ENCODE measurements at regions not wholly inside any gene's neighbourhood (a gene's known extent, or its start where the extent isn't known, plus 50 kb on each side); places are given as distances from the start of the nearest gene placed in this dataset.
"Not testable (repeated sequence)": the region's sequence is repeated elsewhere in the genome, so short reads cannot be mapped to it uniquely, and the experiment has no call there.

DNA sequence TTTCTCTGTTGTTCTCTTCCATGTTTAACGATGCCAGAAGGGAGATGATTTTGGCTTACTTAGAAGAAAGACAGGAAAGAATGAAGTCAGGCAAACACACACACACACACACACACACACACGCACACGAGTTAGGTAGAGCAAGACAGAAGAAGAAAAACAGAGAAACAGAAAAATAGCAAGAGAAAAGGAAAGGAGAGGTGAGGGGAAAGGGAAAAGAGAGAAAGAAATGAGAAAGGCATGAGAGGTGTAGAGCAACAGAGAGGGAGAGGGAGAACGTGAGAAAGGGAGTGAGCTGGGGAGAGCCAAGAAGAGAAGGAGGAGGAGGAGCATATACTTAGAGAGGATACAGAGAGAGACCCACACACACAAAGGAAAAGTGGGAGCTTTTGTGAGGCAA, 385.3 kb downstream of the DOK5 start:
- DNase-seq (ENCODE audit: low spot score) = no peak

DNA sequence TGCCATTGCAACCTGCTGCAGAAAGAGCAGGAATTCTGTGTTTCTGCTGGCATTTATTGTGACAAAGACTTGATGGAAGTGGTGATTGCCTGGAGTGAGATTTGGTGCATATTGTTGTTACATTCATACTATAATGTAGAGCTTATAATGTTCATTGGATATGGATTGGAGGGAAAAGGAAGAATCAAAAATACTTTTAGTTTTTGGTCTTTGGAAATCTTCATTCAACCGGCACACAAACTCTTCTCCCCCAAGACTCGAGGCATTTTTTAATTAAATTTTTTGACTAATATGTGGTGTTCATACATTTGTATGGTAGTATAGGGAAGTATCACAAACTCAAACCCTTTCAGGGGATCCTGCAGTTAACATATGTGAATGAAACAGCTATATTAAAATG, 380.8 kb downstream of the DOK5 start:
- DNase-seq (ENCODE audit: low spot score) = no peak

DNA sequence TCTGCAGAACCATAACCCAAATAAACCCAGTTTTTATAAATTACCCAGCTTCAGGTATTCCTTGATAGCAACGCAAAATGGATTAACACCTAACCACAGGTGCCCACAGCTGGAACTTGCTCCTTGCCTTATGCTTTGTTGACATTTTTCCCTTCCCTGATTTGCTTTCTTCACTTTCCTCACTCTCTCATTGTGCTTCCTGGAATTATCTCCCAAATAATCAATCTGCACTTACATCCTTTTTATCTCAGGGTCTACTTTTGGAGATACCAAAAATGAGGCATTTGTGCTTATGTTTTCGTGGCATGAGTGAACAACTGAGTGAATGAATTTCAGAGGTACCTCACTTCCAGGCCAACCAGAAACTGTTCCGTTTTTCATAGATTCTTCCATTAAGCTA, 374.3 kb downstream of the DOK5 start:
- DNase-seq (ENCODE audit: low spot score) = no peak

DNA sequence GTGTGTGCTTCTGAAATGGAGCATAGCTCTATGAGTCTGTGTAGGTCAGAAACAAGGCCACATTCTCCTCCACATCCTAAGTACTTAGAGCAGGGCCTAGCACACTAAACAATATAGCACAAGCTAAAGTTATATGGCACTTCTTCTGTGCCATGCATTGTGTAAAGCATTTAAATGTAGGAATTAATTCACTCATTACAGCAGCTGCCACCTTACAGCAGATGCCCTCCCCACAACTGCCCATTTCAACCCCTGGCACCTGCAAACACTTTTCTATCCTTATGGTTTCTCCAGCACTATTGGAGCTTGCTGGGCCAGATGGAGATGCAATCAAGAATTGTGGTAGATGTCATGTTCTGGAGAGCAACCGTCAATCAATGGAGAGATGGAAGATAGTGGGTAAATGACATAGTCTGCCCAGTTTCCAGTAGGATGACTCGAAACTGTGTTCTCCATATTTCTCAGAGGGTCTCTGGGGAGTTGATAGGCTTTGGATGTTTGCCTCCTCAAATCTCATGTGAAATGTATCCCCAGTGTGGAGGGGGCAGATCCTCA, 373.7 kb downstream of the DOK5 start:
- no peak for DNase-seq (ENCODE audit: low spot score)

DNA sequence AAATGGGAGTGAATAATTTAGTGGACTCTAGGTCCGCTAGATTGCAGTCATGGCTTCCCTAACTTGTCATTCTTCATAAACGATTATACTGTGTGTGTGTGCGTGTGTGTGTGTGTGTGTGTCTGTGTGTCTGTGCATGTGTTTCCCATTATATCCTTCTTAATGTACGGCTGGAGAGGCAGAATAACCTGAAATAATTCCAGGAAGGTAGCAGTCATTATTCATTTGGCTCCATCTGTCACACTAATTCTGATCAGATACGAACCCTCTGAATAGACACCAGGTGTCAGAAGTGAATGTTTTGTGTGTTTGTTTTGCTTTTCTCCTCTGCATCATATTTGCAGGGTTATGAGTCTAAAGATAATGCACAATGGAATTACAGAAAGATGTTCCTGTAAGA, 372.9 kb downstream of the DOK5 start:
- no peak for DNase-seq (ENCODE audit: low spot score)

DNA sequence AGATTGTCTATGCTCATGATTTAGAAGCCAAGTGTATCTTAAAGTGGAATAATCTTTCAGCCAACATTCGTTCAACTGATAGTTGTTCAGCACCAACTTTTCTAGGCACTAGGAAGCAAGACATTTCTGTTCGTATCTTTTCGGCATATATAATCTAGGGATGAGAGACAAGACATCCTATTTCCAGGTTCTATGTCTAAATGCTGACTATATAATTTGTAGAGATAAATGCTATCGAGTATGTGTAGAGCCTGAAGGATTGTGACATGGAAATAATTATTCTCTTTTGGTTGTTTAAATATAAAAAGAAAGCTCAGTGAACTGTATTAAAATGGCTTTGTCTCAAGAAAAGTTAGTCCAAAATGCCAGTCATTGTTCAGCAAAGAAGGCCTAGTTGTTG, 371.6 kb downstream of the DOK5 start:
- DNase-seq (ENCODE audit: low spot score) = no peak

DNA sequence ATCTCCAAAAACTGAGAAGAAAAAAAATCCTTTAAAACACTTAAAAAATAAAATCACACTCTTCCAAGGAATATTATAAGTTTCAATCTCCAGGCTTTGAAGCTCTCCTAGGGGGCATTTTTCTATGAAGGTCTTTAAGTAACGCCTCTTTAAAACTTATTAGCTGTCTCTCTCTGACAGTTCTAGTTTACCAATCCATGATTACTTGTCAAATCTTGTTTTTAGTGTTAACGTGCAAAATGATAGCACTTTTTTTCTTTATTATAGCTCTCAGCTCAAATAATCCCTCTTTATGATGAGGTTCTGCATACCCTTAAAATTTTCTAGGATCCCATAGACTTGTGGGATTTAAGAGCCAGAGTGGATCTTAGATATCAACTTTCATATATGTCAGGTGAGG, 369.0 kb downstream of the DOK5 start:
- DNase-seq (ENCODE audit: low spot score) = no peak

DNA sequence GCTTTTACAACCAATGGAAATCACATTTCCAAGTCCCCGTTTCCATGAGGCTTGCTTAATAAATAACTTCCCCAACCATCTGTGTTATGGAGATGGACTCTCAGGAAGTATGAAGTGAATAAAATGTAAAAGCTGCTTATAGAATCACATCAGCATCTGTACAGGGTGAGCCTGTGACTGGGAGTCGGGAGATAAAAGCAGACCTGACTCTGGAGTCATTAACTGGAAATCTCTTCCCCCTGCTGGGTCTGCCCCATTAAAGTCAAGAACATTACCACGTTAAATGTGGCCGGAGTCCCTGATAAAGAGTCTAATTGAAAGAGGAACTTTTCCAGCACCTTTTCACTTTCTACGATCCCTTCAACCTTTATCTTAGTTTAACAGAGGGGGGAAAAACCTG, 368.5 kb downstream of the DOK5 start:
- no peak for DNase-seq (ENCODE audit: low spot score)

DNA sequence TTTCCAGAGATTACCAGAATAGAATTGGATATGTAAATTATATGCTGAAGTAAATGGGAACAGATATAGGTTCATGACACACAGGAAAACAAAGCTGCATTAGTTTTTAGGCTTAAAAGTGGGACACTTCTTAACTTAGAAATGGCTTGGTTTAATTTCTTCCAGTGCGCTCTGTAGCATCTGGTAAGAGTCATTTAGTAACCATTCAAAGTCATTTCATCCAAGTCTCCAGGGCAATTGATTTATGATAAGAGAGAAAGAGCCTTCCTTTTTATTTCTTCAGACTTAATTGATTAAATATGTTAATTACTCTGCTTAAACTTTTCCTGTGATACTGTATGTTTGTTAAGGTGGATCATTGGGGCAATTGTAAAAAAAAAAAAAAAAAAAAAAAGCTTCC, 368.0 kb downstream of the DOK5 start:
- no peak for DNase-seq (ENCODE audit: low spot score)

DNA sequence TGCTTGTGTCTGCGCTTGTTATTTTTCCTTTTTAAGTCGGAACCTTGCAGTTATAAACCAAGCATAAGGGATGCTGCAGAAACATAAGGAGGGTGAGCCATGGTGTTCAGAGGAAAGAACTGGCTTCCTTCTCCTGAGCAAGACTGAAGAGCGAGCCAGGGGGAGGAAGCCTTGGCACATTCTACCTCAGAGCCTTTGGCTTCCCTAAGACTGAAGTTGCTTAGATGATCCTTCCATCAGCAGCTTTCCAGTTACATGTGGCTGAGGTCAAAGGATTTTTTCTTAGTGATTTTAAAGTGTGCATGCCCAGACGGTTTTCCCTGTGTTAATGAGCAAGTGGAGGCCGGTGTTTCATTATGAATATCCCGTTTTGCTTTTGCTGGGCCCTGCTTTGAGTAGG, 363.8 kb downstream of the DOK5 start:
- no peak for DNase-seq (ENCODE audit: low spot score)

DNA sequence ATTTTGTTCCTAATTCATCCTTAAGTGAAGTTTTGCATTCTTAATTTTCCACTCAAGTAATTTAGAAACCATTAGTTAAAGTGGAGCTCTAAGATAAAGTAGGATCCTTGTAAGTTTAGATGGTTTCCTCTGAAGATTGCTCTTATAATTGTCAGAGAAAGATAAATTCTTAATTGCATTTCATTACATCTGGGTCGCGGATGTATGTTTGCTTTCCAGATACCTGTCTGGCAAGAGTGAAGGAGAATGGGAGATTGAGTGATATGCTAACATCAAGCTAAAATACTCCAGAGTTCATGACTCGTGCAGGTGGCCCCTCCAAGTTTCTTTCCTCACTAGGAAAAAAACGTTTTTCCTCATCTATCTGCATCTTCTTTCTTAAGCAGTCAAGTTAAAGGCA, 361.8 kb downstream of the DOK5 start:
- DNase-seq (ENCODE audit: low spot score) = no peak

DNA sequence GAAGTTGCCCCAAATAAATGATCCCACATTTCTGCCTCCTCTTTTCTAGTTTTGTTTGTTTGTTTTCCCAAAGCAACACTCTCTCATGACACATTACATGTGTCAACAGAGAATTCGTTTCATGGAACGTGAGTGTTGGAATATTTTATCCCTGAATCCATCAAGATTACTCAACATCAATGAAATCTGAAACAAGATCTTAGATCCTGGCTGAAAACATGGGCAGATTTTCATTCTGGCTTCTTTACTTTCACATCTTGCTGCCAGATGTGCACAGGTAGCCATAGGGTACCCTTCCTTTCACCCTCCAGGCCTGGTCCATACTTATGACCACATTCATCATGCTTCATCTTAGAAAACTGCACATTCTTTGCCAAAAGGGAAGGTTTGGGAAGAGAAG, 347.0 kb downstream of the DOK5 start:
- no peak for DNase-seq (ENCODE audit: low spot score)

DNA sequence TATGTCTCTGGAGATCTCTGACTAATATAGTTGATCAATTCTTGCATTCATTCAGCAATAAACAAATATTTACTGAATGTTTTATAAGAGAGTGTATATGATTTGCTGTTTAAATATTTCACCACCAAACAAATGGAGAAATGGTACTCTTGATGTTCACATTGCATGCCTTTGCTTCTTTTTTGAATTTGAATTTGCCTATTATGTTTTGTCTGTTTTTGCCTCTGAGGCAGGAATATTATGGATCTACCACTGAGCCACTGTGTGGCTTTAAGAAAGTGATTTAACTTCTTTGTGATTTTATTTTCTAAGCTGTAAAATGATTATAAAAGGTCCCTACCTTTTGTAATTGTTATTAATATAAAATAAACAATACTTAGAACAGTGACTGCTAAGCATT, 345.0 kb downstream of the DOK5 start:
- no peak for DNase-seq (ENCODE audit: low spot score)

DNA sequence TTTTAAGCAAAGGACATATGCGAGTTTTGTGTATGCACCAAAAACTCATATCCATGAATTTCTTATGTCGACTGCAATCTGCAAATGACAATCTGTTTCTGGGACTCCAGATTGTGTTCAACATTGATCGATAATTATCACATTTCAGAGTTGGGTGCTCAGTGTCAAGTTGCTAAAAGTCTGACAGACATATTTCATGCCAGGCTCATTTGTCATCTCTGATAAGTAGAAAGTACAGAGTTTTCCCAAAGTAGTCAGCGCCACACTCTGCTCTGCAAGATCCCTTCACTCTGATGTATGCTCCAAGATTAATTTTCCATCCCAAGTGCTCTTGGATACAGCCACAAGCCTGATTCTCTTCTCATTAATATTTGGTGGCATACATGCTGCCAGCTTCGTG, 331.1 kb downstream of the DOK5 start:
- DNase-seq (ENCODE audit: low spot score) = no peak

DNA sequence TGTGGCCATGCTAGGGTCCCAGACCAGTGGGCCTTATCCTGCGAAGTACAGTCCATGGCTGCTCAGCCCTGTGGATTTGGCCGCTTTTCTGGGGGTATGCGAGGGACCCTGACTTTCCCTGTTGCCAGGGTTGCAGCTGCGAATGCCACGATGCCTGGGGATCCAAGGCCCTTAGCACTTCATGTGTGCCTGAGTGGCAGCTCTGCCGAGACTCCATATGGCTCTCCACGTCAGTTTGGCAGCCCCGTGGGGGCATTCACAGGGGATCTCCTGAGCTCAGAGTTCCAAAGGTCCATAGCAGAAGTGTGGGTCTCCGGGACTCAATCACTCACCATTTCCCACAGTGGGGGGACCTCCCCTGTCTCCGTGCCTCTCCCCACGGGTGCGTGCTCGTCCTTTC, 319.5 kb downstream of the DOK5 start:
- DNase-seq (ENCODE audit: low spot score) = no peak

DNA sequence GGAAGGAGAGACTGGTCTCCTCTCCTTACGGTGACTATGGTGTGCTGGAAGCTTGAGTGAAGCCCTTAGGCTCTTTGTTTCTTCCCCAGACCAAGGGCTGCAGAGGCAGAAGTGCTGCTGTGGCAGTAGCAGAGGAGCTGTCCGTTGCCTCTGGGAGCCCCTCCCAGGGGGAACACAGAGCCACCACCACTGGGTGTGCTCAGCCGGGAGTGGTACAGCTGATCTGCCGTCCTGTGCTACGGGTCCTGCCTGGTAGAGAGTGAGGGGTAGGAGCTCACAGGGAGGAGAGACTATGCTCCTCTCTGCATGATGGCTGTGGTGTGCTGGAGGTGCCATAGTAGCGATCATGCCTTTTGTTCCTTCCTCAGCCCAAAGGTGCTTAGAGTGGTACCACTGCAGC, 318.7 kb downstream of the DOK5 start:
- no peak for DNase-seq (ENCODE audit: low spot score)

DNA sequence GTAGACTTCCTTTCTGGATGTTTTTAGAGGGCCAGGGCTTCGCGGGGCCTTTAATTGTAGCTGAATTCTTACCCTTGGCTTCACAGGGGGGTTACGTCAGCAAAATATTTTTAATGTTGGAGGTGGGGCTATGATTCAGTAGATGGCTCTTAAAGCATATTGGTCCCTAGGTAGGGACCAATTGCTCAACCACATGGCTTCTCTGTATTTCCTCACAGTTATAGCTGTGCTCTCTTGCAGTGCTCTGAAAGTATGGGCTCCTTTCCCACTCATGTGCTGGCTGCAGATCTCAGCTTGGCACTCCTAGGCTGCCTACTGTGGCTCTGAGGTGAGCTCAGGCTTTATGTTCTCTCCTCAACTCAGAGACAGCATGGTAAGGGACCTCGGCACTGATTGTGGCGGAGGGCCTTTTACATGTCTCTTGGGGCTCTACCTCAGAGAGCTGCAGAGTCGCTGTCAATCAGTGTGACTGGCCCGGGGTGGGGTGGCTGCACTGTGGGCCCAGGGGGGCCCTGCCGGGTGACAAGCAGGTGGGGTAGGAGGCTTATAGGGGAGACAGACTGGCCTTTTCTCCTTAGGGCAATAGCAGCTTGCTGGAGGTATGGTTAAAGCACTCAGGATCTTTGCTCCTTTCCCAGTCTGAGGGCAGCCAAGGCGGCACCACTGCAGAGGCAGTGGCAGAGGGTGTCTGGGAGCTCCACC, 318.0 kb downstream of the DOK5 start:
- DNase-seq (ENCODE audit: low spot score) = no peak

DNA sequence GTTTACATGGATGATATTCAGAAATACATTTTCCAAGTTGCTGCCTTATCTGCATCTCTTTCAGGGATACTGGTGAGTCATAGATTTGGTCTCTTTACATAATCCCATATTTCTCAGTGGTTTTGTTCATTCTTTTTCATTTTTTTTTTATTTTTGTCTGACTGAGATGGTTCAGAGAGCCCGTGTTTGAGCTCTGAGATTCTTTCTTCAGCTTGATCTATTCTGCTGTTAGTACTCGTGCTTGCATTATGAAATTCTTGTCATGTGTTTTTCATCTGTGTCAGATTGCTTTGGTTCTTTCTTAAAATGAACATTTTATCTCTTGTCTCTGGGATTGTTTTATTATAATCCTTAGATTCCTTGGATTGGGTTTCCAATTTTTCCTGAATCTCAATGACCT, 317.3 kb downstream of the DOK5 start:
- DNase-seq (ENCODE audit: low spot score) = no peak

DNA sequence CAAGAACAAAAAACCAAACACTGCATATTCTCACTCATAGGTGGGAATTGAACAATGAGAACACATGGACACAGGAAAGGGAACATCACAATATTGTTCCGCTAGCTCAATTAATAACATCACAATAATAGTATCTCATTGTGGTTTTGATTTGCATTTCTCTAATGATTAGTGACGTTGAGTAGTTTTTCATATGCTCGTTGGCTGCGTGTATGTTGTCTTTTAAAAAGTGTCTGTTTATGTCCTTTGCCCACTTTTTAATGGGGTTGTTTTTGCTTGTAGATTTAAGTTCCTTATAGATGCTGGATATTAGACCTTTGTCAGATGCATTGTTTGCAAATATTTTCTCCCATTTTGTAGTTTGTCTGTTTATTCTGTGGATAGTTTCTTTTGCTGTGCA, 312.9 kb downstream of the DOK5 start:
- DNase-seq (ENCODE audit: low spot score) = not testable (repeated sequence)

DNA sequence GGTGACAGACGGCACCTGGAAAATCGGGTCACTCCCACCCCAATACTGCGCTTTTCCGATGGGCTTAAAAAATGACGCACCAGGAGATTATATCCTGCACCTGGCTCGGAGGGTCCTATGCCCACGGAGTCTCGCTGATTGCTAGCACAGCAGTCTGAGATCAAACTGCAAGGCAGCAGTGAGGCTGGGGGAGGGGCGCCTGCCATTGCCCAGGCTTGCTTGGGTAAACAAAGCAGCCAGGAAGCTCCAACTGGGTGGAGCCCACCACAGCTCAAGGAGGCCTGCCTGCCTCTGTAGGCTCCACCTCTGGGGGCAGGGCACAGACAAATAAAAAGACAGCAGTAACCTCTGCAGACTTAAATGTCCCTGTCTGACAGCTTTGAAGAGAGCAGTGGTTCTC, 307.4 kb downstream of the DOK5 start:
- DNase-seq (ENCODE audit: low spot score) = not testable (repeated sequence)

DNA sequence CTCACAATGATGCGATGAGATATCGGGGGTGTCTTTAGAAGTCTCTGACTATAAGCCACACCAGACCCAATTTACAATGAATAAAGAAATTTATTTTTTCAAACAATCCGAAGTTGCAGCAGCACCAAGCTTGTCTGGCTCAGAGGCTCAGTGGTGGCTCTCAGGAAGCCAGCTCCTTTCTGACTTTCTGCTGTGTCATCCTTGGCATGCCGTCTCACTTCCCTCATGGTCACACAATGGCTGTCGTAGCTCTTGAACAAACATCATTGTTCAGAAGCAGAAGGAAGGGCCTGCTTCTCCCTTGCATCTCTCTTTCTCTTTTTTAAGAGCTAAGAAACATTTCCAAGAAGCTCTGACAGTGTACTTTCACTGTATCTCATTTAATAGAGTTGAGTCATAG, 299.0 kb downstream of the DOK5 start:
- DNase-seq (ENCODE audit: low spot score) = no peak

DNA sequence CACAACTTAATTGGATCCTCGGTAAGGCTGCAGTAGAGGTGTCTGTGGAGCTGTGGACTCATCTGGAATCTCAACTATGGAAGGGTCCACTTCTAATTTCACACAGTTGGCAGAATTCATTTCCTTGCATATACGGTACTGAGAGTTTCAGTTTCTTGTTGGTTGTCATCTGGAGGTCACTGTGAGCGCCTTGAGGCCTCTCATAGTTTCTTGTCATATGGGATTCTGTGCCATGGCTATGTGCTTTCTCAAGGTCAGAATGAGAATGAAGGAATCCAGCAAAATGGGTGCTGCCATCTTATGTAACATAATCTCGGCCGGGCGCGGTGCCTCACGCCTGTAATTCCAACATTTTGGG, 298.2 kb downstream of the DOK5 start:
- no peak for DNase-seq (ENCODE audit: low spot score)

DNA sequence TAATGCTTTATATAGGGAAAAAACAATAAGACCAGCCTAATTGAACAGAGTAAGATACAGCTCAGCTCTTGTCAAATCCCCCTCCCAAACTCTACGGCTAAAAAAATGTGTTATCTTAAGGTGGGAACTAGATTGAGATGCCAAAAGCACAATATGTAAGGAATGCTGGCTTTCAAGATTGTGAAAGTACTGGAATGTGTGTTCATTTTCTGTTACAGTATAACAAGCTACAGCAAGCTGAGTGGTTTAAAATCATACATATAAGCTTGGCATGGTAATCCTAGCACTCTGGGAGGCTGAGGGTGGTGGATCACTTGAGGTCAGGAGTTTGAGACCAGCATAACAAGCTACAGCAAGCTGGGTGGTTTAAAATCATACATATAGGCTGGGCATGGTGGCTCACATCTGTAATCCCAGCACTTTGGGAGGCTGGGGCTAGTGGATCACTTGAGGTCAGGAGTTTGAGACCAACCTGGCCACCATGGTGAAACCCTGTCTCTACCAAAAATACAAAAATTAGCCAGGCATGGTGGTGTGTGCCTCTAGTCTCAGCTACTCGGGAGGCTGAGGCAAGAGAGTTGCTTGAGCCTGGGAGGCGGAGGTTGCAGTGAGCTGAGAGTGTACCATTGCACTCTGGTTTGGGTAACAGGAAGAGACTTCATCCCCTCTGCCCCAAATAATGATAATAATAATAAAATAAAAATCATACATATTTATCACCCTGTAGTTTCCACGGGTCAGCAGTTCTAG, 297.7 kb downstream of the DOK5 start:
- DNase-seq (ENCODE audit: low spot score) = no peak

All from HT-29 (cell line).